ENCODE measurements at regions not wholly inside any gene's neighbourhood (a gene's known extent, or its start where the extent isn't known, plus 50 kb on each side); places are given as distances from the start of the nearest gene placed in this dataset.
A peak's percentile ranks its signal among the peaks of the same experiment; 100 is the strongest.

- TF ChIP-seq ZNF677 (tag by site-specific recombination; IDR thresholded peaks at IDR 0.05) (no peak), SP7 (tag by site-specific recombination; IDR thresholded peaks at IDR 0.05) (no peak), KLF7 (tag by site-specific recombination; IDR thresholded peaks at IDR 0.05; ENCODE audit: borderline replicate concordance) (no peak), ZNF140 (tag by site-specific recombination; IDR thresholded peaks at IDR 0.05) (peak; percentile 27; the same call in 1 of the 2 replicates), ZNF157 (tag by site-specific recombination; IDR thresholded peaks at IDR 0.05) (no peak), ZNF639 (tag by site-specific recombination; IDR thresholded peaks at IDR 0.05) (no peak)
- no peak overlapping the region for H3K4me3 ChIP-seq (ENCODE audit: low read depth, low read length)
- H3K27ac ChIP-seq (ENCODE audit: extremely low read depth, low read depth, low read length) = no peak overlapping the region
- CTCF ChIA-PET = interaction anchor here (0.5 kb wide), 1 partner anchor 367 kb away, joined by 4 read pairs; no protein-coding TSS in a partner anchor
- no peaks in the 10 kb centered on the region for H3K9me3 ChIP-seq (ENCODE audit: control insufficient read depth, insufficient read depth, low read depth, low read length)
- POLR2A ChIA-PET = no interaction called here
- H3K4me1 ChIP-seq (ENCODE audit: control insufficient read depth, insufficient read depth, low read length) = peaks cover 9% of the 10 kb centered on the region
- no peaks in the 10 kb centered on the region for H3K36me3 ChIP-seq (ENCODE audit: control insufficient read depth in 2 of 2, insufficient read depth in 1 of 2, low read length in 2 of 2)
Observed at GRCh38 chr7:80387634-80388193, 124.2 kb downstream of the GNAT3 start.

GRCh38 chr7:80386686-80387085 is 125.2 kb downstream of the GNAT3 start:
- H3K27ac ChIP-seq (ENCODE audit: extremely low read depth, low read depth, low read length) = no peak overlapping the region
- H3K36me3 ChIP-seq (ENCODE audit: control insufficient read depth in 2 of 2, insufficient read depth in 1 of 2, low read length in 2 of 2) = no peaks in the 10 kb centered on the region
- H3K9me3 ChIP-seq (ENCODE audit: control insufficient read depth, insufficient read depth, low read depth, low read length) = no peaks in the 10 kb centered on the region
- POLR2A ChIA-PET = no interaction called here
- peaks cover 9% of the 10 kb centered on the region for H3K4me1 ChIP-seq (ENCODE audit: control insufficient read depth, insufficient read depth, low read length)
- H3K4me3 ChIP-seq (ENCODE audit: low read depth, low read length) = no peak overlapping the region
- no peak for TF ChIP-seq FEZF1 (tag by site-specific recombination; IDR thresholded peaks at IDR 0.05)
- TF ChIP-seq RBAK (tag by site-specific recombination; IDR thresholded peaks at IDR 0.05) = no peak
- TF ChIP-seq ZFP37 (tag by site-specific recombination; IDR thresholded peaks at IDR 0.05) = no peak
- TF ChIP-seq ZBTB6 (tag by site-specific recombination; IDR thresholded peaks at IDR 0.05) = no peak
- TF ChIP-seq SCRT2 (tag by site-specific recombination; IDR thresholded peaks at IDR 0.05) = no peak
- no peak for TF ChIP-seq ZNF560 (tag by site-specific recombination; IDR thresholded peaks at IDR 0.05; ENCODE audit: borderline replicate concordance)
- TF ChIP-seq ZNF26 (tag by site-specific recombination; IDR thresholded peaks at IDR 0.05) = no peak
- TF ChIP-seq ZNF223 (tag by site-specific recombination; IDR thresholded peaks at IDR 0.05) = no peak
- no peak for TF ChIP-seq ZNF121 (tag by site-specific recombination; IDR thresholded peaks at IDR 0.05)
- no peak for TF ChIP-seq ZSCAN16 (tag by site-specific recombination; IDR thresholded peaks at IDR 0.05)
- no peak for TF ChIP-seq ZNF514 (tag by site-specific recombination; IDR thresholded peaks at IDR 0.05)
- CTCF ChIA-PET = no interaction called here

GRCh38 chr7:80385508-80385907 is 126.4 kb downstream of the GNAT3 start:
- no peak overlapping the region for H3K27ac ChIP-seq (ENCODE audit: extremely low read depth, low read depth, low read length)
- CTCF ChIA-PET = interaction anchor here (0.7 kb wide), 1 partner anchor 199 kb away, joined by 4 read pairs; no protein-coding TSS in a partner anchor
- H3K9me3 ChIP-seq (ENCODE audit: control insufficient read depth, insufficient read depth, low read depth, low read length) = no peaks in the 10 kb centered on the region
- peaks cover 9% of the 10 kb centered on the region for H3K4me1 ChIP-seq (ENCODE audit: control insufficient read depth, insufficient read depth, low read length)
- no peak overlapping the region for H3K4me3 ChIP-seq (ENCODE audit: low read depth, low read length)
- no peak for TF ChIP-seq ZNF830 (tag by site-specific recombination; IDR thresholded peaks at IDR 0.05; ENCODE audit: low read depth)
- no peak for TF ChIP-seq ZNF791 (tag by site-specific recombination; IDR thresholded peaks at IDR 0.05)
- TF ChIP-seq PRDM6 (tag by site-specific recombination; IDR thresholded peaks at IDR 0.05) = 0 out of 2 replicates have a peak, but pooled peaks have one; percentile 47
- peak; percentile 30; the same call in 1 of the 2 replicates for TF ChIP-seq SCRT2 (tag by site-specific recombination; IDR thresholded peaks at IDR 0.05)
- no peaks in the 10 kb centered on the region for H3K36me3 ChIP-seq (ENCODE audit: control insufficient read depth in 2 of 2, insufficient read depth in 1 of 2, low read length in 2 of 2)
- POLR2A ChIA-PET = no interaction called here

Measured in HEK293 (cell line).